Activated B cell treated with CpG ODN at 0.5 μM for 24 hours (primary cell): ENCODE measurements at regions not wholly inside any gene's neighbourhood (a gene's known extent, or its start where the extent isn't known, plus 50 kb on each side); places are given as distances from the start of the nearest gene placed in this dataset.

Experiments used
- ATAC-seq: fragments of 200-7000 bp; cut with Tn5 transposase; one replicate; pipeline ENCODE4 v1.10.0; 2021; ENCODE audit warnings: low read depth, mild to moderate bottlenecking, moderate library complexity
- CTCF ChIA-PET: fragments of 350-600 bp; sonication (Branson Sonifier 250); formaldehyde crosslinking; loops from one replicate; lab custom pipeline; 2021; ENCODE audit warnings: antibody characterized with exemption; lab: Charles Lee
- POLR2A ChIA-PET: fragments of 350-600 bp; sonication (Branson Sonifier 250); formaldehyde crosslinking; loops from one replicate; lab custom pipeline; 2021; ENCODE audit warnings: antibody characterized with exemption; lab: Charles Lee
- DNase-seq: peaks from one replicate; pipeline ENCODE4 v3.0.0; 2022
- H3K27ac Mint-ChIP-seq: one replicate; pipeline ENCODE4 v1.8.0; 2020; ENCODE audit warnings: mixed read lengths
- H3K27me3 Mint-ChIP-seq: one replicate; pipeline ENCODE4 v1.8.0; 2021; ENCODE audit warnings: mixed read lengths
- H3K36me3 Mint-ChIP-seq: one replicate; pipeline ENCODE4 v1.8.0; 2021; ENCODE audit warnings: low read depth, mixed read lengths
- H3K4me1 Mint-ChIP-seq: one replicate; pipeline ENCODE4 v1.8.0; 2021; ENCODE audit warnings: mixed read lengths
- H3K4me3 Mint-ChIP-seq: one replicate; pipeline ENCODE4 v1.8.0; 2020; ENCODE audit warnings: mild to moderate bottlenecking, mixed read lengths
- H3K9me3 Mint-ChIP-seq: one replicate; pipeline ENCODE4 v1.8.0; 2020; ENCODE audit warnings: mixed read lengths
- intact Hi-C: fragments of 100-400 bp; cut with micrococcal nuclease; formaldehyde crosslinking; loops from one replicate; pipeline ENCODE4 v1.15.1; 2024
- TF ChIP-seq, protein P1 (sequence below): fragments of 200-600 bp; IDR thresholded peaks from one replicate; pipeline ENCODE4 v1.8.0; 2022; ENCODE audit warnings: antibody characterized with exemption, mild to moderate bottlenecking

DNA sequence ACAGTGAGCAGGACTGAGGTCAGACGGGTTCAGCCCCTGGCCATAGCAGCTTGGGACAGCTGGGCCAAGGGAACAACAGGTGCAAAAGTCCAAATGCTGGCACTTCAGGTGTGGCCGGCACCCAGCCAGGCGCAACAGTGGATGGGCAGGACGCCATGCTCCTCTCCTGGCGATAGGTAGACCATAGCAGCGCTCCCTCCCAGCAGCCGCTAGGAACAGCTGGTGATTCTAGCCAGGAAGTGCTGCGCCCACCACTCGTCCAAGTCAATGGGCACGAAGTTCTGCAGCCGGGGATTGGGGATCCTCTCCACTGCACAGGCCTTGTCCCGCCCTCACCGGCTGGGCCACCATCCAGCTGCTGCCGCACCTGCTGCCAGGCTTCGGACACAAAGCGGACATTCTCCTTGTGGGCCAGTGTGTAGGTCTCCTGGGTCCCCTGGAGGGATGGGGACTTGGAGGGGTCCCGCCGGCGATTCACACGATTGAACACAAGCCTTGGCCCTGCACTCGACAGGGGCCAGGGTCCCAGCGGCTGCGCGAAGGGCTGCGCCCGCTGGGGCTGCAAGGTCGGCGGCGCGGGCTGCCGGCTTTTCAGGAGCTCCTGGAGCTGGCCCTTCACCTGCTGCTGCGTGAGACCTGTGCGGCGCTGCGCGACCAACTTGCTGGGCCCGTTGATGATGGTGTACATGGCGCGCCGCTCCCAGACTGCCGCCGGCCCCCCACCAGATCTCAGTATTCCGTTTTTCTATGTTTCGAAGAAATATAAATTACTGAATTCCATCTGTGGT, 227.5 kb upstream of the STK26 start:
- ChIA-PET CTCF (no interaction called here), POLR2A (no interaction called here)
- DNase-seq: no peak
- intact Hi-C loops: no loop called here
- Mint-ChIP-seq H3K27me3 (no peaks in the 10 kb centered on the region), H3K9me3 (no peaks in the 10 kb centered on the region), H3K36me3 (no peaks in the 10 kb centered on the region), H3K4me1 (no peaks in the 10 kb centered on the region), H3K27ac (no peak overlapping the region), H3K4me3 (no peak overlapping the region)
- TF ChIP-seq, protein P1, sequence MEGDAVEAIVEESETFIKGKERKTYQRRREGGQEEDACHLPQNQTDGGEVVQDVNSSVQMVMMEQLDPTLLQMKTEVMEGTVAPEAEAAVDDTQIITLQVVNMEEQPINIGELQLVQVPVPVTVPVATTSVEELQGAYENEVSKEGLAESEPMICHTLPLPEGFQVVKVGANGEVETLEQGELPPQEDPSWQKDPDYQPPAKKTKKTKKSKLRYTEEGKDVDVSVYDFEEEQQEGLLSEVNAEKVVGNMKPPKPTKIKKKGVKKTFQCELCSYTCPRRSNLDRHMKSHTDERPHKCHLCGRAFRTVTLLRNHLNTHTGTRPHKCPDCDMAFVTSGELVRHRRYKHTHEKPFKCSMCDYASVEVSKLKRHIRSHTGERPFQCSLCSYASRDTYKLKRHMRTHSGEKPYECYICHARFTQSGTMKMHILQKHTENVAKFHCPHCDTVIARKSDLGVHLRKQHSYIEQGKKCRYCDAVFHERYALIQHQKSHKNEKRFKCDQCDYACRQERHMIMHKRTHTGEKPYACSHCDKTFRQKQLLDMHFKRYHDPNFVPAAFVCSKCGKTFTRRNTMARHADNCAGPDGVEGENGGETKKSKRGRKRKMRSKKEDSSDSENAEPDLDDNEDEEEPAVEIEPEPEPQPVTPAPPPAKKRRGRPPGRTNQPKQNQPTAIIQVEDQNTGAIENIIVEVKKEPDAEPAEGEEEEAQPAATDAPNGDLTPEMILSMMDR: no peak
- ATAC-seq: no peak

DNA sequence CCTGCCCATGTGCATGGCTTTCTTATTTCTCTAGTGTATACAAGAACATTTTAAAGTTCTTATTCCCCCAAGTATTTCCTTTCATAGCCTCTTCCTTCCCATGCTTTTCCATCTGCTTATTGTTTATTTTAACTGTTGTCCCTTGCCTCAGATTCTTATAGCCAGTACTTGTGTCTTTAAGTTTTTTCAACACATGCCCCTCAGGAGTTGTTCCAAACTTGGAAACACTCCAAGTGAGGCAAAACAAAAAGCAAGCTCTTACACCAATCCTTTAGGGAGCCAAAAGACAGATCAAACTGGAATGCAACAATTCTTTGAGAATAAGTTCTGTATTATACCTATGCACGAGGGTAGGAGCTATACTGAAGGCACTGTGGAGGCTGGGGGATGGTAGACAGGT, 222.0 kb upstream of the STK26 start:
- Mint-ChIP-seq H3K27me3 (no peaks in the 10 kb centered on the region), H3K27ac (no peak overlapping the region), H3K9me3 (no peaks in the 10 kb centered on the region), H3K4me1 (no peaks in the 10 kb centered on the region), H3K4me3 (no peak overlapping the region), H3K36me3 (no peaks in the 10 kb centered on the region)
- DNase-seq (no peak), ATAC-seq (no peak)
- CTCF ChIA-PET: no interaction called here
- POLR2A ChIA-PET: no interaction called here
- intact Hi-C loops: no loop called here
- TF ChIP-seq, protein P1: no peak

DNA sequence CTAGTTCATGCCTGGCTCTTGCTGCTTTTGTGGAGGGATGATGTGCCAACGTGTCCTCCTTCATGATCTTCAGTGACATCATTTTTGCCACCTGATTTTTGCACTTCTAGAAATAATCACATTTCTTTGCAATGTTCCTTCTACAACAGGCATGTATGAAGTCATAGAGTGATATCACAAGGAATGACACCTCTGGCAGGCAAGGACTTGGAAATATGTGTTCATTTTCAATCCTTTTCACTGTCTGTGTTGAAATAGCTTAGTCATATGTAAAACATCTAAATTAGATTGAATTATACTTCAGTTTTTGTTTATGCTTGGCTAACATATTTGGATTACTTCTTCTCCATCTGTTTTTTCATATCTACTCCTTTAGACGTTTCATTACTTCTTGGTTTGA, 221.2 kb upstream of the STK26 start:
- CTCF ChIA-PET: no interaction called here
- DNase-seq (no peak), ATAC-seq (no peak)
- H3K27ac Mint-ChIP-seq: no peak overlapping the region
- no peak overlapping the region for H3K4me3 Mint-ChIP-seq
- TF ChIP-seq, protein P1: no peak
- POLR2A ChIA-PET: no interaction called here
- H3K9me3 Mint-ChIP-seq: no peaks in the 10 kb centered on the region
- intact Hi-C loops: no loop called here
- H3K27me3 Mint-ChIP-seq: no peaks in the 10 kb centered on the region
- no peaks in the 10 kb centered on the region for H3K4me1 Mint-ChIP-seq
- no peaks in the 10 kb centered on the region for H3K36me3 Mint-ChIP-seq

DNA sequence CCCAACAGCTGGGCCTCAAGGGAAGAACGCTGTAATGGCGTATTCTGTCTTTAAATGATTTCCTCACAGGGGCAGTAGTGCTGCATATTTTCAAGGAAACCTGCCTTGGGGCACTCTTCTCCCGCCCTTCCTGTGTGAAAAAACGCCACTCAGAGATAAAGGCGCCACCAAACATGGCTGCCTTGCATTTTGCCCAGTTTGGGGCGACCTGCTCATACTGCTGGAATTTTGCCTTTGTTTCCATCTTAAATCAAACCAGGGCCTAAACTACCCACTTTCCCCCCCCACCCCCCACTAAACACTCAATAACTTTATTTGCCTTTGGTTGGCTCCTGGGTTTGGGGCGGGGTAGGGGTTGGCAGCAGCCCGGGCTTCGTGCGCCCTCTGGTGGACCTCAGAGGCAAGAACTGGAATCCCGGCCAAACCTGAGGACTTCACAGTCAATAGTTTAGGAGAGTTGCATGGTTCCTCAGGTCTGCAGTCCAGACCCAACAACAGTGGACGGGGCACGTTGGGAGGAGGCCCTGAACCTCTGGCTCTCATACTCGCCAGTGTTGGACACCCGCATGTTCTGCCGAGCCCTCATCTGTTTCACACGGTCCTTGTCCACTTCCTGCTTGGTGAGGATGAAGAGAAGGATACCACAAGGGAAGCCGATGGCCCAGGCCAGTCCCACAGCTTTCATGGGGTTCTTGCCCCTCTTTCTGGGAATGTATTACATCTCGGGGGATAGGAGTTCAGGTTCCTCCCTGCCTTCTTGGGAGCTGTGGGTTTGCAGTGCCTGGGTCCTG, 220.1 kb upstream of the STK26 start:
- Mint-ChIP-seq H3K27me3 (no peaks in the 10 kb centered on the region), H3K36me3 (no peaks in the 10 kb centered on the region), H3K9me3 (no peaks in the 10 kb centered on the region), H3K4me3 (no peak overlapping the region), H3K4me1 (no peaks in the 10 kb centered on the region), H3K27ac (no peak overlapping the region)
- no peak for DNase-seq
- no peak for ATAC-seq
- TF ChIP-seq, protein P1: no peak
- ChIA-PET POLR2A (no interaction called here), CTCF (no interaction called here)
- intact Hi-C loops: no loop called here
